Globus pallidus (tissue), 1 donor: ENCODE measurements at regions not wholly inside any gene's neighbourhood (a gene's known extent, or its start where the extent isn't known, plus 50 kb on each side); places are given as distances from the start of the nearest gene placed in this dataset.
"Not testable (repeated sequence)": the region's sequence is repeated elsewhere in the genome, so short reads cannot be mapped to it uniquely, and the experiment has no call there.

Source experiments
- DNase-seq: peaks from one replicate; pipeline ENCODE4 v3.0.0-alpha.2; 2015; ENCODE audit warnings: low spot score

DNA sequence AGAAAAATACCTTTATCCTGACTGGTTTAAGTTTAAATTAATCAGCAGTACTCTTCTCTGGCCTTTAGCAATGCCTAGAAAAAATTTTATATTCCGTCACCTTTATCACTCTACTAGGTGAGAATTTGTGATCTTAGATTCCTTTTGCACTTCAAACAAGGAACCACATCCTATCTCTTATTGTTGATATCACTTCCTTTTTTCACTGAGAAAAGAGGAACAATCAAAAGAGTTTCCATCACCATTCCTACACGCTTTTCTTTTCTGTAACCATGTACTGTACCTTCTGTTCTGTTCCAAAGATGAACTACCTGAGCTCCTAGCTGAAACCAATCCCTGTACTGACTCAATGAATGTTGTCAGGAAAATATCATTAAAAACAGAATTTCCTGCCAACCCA is 1379.0 kb upstream of the MIR17HG start:
- DNase-seq = no peak

DNA sequence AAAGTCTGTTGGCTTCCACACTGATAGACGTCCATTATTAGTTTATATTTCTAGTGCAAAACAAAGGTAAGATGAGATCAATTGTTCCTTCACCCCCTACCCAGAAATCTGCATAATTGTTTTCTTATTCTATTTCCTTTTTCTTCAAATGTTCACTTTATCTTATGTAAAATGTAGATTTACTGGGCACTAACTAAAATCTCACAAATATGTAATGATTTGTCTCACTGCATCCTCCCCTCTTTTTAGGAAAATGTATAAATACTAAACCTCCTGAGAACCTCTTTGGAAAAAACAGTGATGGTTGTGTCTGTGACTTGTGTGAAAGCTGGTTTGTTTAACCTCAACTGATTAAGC is 1377.2 kb upstream of the MIR17HG start:
- DNase-seq = no peak

DNA sequence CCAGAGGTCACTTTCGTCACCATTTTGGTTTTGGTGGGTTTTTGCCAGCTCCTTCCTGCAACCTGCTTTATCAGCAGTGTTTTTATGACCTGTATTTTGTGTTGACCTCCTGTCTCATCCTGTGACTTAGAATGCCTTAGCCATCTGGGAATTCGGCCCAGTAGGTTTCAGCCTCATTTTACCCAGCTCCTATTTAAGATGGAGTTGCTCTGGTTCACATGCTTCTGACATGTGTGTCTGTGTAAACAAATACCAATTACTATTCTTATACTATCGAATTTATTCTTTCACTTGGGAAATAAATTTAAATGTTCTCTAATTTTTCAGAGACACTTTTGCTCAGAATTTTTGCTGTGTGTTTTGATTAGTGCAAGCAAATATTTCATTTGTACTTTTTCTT is 1370.3 kb upstream of the MIR17HG start:
- DNase-seq = no peak

DNA sequence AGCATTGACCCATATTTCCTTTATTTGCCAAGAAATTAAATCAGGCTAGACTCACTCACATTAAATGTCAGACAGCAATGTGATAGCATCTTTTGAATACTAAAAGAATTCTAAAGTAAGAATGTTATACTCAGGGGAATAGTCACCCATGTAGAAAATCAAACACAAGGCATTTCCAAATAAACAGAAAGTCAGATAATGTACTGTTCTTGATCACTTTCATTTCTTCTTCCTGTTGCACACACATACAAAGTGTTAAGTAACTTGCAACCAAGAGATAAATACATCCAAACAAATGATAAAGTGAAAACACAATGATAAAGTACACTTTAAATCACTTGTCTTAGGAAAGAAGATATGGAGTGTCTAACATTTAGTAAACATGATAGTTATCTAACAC is 1366.6 kb upstream of the MIR17HG start:
- no peak for DNase-seq

DNA sequence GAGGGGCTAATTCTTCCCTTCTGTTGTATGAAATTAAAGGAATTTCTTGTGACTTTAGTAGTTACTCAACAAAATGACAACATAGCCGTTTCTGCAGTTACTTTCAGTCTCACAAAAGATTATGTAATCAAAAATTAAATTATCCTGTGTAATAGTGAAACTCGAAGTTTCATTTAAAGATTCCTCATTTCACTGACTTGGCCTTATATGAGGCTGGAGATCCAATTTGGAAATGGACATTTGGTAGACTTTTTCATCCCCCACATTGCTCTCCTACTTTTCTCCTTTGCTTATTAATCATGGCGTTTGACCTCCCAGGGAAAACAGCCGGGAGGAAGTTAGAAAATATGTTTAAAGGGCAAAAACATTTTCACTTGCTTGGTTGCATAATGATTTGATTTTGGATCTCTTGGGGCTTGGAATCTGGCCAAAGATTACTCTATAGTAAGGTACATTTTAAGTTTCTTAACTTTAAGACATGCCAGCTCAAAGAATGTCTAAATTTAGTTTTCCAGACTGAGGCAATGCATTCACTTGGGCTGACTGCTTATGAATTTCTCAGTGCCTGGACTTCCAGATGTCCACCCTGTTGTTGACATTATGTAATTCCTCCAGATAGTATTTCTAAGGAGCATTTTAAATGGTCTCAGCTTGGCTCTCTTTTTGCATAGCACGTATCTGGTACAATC is 1364.9 kb upstream of the MIR17HG start:
- no peak for DNase-seq

DNA sequence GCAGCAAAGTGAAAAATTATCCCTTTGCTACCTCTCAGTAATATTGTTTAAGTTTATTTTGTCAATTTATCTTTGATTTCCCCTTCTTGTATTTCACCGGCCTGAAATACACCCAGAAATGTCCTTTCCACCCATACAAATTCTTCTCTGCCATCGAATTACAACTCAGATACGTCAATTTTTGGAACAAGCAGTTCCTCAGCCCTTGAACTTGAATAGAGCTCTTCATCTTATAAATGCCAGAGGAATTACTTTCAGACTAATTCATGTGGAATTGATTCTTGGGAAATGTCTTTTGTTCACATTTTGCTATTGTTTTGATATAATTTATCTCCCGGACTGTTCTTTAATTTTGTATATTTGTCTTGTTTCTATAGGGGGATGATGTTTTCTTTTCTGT is 1359.3 kb upstream of the MIR17HG start:
- no peak for DNase-seq

DNA sequence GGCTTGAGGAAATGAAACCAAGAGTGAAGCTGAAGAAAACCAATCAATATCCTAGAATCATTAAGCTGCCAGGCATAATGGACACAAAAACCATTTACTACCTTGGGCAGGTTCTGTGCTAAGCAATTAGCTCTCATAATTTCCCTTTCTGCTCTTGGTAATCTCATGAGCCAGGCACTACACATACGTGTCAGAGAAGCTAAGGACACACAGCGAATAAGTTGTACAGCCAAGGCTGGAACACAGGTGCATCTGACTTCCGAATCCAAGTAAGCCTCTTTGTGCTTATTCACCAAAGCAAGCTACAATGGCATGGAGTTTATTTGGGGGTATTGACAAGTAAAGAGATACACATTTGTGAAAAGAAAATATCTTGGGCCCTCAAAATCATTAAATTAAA is 1343.9 kb upstream of the MIR17HG start:
- DNase-seq = no peak

DNA sequence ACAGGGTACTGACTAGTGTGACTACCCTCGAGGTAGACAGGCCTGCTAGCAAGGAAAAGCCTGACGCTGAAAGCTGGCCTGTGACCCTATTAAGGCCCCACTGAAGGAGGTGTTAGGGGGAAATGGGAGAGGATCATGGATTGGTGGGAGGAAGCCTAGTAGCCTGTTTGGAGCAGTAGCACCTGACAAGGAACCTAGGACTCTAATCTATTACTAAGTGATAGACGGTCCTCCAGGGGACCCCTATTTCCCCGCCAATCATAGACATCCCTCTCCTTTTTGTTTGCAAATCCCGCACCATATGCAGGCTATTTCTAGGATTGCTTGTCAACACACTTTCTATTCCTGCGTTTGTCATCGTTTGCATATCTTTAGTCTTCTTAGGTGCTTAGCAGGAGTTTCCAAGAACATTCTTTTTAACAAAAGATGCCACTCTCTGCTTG is 1338.8 kb upstream of the MIR17HG start:
- no peak for DNase-seq

DNA sequence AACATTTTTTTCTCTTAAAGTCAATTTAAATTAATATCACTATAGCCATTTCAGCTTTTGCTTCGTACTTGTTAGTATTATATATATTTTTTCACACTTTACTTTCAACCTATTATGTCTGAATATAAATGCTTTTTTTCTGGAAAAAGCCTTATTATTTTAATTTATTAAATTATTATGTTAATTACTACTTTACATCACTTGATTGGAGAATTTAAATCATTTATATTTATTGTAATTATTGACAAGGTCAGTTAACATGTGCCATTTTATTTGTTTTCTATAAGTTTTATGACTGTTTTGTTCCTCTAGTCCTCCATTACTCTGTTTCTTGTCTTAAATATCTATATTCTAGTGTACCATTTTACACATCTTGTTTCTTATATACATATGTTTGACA is 1333.4 kb upstream of the MIR17HG start:
- DNase-seq = no peak

DNA sequence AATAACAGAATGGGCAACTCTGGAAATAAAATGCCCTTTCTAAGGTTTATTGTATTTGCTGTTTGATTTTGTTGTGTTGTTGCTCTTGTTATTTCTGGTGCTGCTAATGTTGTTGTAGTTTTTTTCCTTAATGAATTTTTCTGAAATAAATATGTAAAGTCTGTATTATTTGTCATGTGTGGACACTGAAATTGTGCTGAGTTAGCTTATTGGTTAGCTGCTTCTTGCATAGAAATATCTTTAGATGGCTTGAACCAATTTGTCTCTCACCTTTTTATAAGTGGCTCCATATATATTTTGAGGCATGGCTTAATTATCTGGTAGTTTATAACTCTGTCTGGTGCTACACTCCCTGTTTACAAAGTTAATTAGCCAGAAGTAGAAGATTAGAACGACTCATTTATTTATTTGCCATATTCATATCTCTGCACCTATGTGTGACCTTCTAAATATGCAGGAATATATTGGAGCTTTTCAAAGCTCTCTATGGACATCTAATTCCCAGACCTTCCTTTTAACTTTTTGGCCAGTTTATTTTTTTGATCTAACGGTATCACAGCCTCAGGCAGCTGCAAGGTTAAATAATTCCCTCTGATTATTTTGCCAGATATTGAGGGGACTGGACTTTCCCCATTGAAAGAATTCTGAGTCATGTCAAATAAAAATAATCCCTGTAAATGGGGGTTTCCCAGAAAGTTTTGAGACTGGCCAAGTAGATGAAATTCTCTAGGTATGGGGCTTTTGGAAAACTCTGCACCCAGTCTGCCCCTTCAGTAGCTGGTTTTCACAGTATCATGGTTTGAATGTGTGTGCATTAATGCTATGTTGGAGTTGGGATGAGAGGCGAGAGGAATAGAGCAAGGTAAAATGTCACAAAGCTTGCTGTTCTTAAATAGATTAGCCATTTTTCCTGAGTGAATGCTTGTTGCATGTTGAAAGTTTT is 1331.7 kb upstream of the MIR17HG start:
- no peak for DNase-seq

DNA sequence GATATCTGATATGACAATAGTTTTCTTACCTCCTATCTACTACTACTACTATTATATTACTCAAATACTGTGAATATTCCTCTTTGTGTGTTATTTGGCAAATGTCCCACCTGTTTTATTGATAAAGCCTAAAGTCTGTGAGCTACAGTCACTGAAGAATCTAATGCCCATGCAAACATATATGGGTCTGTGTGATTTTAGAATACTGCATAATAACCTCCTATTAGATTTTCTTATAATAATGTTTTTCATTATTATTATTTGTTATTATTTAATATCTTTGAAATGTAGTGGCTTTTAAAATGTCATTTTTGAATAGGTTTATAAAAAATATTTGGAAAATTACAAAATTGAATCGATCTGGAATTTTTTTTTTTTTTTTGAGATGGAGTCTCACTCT is 1330.8 kb upstream of the MIR17HG start:
- DNase-seq = no peak

DNA sequence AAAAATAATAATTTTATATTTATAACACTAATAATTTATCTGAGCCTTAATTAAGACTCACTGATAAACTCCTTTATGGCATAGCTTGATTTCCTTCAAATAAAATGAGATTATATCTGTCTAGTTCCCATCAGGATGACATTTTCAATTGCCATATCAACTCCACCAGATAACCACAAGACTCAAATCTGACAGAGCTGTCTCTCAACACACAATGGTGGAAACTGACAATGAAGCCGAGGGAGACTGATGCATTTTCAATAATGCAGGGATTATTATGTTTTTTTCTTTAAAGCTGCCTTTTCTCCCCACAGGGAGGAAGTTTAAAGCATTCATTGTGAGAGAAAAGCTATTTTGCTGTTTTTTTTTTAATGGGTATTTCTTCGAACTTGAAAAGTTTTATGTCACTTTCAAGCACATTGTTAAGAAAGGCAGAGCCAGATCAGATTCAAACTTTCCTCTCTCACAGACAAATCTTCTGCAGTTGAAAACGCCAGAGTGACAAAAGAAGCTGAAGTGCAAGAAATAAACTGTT is 1326.9 kb upstream of the MIR17HG start:
- DNase-seq = no peak

DNA sequence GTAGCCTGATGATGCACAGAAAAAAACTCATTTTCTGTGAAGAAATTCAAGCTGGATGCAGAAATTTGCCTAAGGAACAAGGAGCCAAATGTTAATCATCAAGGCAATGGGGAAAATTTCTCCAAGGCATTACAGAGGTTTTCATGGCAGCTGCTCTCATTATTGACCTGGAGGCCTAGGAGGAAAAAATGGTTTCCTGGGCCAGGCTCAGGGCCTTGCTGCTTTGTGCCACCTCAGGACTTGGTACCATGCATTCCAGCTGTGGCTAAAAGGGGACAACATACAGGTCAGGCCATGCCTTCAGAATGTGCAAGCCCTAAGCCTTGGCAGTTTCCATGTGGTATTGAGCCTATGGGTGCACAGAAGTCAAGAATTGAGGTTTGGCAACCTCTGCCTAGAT is 1320.1 kb upstream of the MIR17HG start:
- DNase-seq = no peak

DNA sequence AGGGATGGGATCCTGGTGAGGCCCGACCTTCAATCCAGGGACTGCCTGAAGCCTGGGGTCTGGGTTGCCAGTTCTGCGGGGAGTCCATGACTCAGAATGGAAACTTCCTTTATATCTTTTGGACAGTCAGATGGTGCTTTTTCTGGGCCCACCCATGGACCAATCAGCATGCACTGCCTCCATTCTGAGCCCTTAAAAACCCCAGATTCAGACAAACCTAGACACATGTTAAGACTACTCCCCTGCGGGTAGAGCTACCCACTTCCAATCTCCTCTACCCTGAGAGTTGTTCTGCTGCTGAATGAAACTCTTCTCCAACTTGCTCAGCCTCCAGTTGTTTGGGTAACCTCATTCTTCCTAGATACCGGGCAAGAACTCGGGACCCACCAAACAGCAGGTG is 1315.2 kb upstream of the MIR17HG start:
- DNase-seq = no peak

DNA sequence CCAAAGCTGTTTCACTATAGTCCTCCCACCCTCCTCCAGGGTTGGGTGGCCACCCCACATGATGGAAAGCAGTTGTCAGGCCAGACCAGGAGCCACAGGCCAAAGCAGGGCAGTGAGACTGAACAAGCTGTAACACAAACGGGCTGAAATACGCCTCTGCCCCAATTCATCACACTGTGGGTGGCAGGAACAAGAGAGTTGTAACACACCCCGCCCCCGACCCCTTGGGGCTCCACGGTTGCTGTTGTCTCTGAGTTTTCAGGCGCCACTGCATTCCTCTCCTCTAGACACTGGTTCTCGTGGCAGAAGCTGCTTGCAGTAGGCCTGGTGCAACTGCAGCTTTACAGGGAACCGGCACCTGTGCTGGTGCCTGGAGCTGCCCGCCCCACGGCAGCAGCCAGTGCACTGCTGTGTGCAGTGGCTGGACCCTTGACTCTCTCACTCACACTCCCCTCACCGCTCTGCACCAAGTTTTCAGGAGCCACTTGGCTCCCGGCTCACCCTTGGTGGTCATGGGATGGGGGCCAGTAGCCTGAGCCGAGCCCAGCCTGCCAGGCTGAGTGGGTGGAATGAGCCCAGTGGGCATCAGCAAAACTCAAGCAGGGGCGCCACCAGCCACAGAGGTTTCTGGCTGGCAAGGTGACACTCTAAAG is 1314.5 kb upstream of the MIR17HG start:
- no peak for DNase-seq

DNA sequence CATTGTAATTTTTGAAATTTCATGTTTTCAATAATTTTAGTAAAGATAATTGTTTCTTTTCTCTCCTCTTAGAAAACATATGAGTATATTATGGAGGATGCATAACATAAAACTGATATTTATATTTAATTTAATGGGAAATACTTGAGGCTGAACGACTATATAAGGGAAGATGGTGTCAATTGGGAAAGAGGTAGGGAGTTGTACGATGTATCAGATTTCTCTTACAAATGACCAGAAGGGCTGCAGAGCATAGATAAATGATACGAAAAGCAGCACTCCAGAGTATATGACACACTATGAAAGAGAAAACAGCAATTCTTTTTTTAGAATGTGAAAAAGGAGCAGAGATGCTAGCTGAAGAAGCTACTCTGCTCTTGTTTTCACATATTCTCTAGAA is 1308.0 kb upstream of the MIR17HG start:
- DNase-seq = no peak

DNA sequence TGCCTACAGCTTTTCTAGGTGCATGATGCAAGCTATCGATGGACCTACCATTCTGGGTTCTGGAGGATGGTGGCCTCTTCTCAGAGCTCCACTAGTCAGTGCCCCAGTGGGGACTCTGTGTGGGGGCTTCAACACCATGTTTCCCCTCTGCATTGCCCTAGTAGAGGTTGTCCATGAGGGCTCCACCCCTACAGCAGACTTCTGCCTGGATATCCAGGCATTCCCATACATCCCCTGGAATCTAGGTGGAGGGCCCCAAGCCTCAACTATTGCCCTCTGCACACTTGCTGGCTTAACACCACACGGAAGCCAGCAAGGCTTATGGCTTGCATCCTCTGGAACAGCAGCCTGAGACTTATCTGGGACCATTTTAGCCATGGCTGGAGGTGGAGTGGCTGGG is 1299.9 kb upstream of the MIR17HG start:
- no peak for DNase-seq

DNA sequence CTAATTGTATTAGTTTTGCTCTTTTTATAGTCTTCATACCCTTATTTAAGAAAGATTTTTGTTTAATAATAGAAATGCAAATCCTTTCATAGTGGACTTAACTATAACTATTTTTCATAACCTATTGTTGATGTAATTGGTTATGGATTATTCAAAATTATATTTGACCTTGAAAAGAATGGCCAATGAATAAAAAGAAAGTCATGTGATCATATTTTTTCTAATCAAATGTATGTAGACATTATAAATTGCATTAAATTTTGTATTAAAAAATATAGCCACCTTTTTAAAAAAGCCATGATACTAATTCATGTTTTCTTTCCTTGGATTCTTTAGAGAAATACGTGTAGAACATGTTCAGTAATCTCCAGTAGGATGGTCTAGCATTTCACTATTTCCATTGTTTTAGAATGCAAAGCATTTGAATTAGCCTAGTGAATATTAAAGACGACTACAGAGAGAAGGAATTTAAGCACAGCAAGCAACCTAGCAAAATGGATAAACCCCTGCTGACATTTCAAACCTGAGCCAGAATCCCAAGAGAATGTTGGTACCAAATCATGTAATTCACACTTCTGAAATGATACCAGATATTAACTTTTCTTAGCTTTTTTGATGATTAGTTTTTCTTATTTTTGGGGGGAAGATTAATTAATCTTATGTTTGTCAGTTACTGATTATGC is 1297.4 kb upstream of the MIR17HG start:
- no peak for DNase-seq

DNA sequence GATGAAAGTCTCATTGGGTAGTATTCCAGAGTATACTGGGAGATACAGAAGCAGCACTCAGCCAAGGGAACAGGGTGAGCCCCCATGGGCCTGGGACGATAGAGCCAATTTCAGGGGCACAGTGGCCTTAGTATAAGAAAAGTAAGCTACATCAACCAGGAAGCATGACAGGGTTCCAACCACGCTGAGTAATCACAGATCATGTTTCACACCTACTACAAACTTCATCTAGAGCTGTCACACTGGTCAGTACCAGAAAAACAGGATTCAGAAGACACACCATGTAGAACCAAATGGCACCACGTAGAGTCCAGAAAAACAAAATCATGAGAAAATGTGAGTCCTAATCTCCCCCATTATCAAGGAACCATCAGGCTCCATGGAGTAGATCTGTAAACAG is 1292.4 kb upstream of the MIR17HG start:
- DNase-seq = no peak

DNA sequence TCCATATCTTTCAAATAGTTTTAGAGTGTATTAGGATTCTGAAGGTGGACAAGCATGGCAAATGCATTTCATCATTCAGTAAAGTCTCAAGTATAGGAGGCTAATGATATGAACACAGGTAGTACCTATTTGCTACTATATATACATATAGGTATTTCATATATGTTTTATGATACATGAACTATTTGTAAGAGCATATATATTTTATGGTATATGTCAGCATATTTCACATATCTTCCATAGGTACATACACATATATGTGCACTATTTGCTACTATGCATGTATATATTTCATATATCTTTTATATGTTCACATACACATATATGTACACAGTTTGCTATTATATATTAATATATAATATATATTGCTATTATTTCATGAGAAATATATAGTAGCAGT is 1291.7 kb upstream of the MIR17HG start:
- DNase-seq = no peak

DNA sequence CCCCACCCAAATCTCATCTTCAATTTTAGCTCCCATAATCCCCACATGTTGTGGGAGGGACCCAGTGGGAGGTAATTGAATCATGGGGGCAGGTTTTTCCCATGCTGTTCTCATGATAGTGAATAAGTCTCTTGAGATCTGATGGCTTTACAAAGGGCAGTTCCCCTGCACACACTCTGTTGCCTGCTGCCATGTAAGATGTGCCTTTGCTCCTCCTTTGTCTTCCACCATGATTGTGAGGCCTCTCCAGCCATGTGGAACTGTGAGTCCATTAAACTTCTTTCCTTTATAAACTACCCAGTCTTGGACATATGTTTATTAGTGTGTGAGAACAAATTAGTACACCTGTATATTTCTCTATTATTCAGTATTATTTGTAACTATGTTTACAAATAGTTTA is 1283.3 kb upstream of the MIR17HG start:
- not testable (repeated sequence) for DNase-seq

DNA sequence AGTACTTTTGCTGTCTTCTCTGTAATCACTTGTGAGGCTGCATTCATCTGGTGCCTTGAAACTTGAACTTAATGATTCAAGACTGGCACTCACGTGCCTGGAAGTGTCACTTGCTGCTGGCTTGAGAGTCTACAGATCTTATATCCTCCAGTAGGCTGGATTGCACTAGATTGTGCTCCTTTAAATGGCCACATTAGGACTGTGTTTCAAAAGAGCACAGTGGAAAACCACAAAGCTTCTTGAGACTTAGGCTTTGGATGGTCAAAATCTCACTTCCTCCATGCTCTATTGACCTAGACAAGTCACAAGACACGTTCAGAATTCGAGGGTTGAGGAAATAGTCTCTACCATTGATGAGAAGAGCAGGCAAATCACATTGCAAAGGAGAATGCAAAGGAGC is 1278.8 kb upstream of the MIR17HG start:
- DNase-seq = no peak
